GM19463 (cell line): ENCODE measurements at regions not wholly inside any gene's neighbourhood (a gene's known extent, or its start where the extent isn't known, plus 50 kb on each side); places are given as distances from the start of the nearest gene placed in this dataset.
"Not testable (repeated sequence)": the region's sequence is repeated elsewhere in the genome, so short reads cannot be mapped to it uniquely, and the experiment has no call there.

ENCODE experiments used
- ATAC-seq: cut with Tn5 transposase; IDR thresholded peaks from one replicate; pipeline ENCODE4 v1.9.1; 2021; ENCODE audit warnings: mild to moderate bottlenecking, moderate library complexity; ENCODE audit not compliant: unreplicated experiment

- ATAC-seq, result no peak
These were observed 86.1 kb upstream of the CTAGE1 start for GRCh38 chr18:22503803-22504202.

DNA sequence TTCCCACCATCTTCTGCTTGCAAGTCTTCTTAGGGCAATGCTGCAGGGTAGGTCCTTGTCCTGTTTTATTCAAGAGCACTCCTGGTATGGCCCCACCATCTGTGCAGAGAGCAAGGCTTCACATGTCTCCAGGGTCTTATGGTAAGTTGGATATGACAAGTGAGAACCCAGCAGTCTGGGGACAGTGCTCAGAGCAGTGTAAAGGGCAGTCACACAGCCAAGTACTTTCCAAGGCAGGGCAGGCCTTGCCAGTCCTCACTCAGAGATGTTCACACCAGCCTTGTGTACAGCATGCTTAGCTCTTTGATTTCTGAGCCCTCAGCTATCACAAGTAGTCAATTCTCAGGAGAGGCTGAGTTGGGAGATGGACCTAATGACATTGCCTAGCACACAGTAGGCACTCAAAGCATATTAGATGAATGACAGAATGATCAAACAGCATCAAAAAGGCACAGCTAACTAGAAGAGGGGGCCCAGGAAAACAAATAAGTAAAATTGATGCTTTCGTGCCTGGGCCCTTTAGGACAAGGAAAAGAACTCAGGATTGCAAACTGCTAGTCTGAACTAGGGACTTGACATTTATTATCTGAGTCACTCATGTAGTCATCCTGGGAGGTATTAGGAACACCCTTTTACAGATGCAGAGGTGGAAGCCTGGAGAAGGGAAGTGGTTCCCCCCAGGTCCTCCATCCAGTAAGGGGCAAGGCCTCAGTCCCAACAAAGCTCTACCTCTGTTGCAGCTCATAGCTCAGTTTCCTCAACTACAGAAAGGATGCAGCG lies 86.7 kb upstream of the CTAGE1 start:
- no peak for ATAC-seq

GRCh38 chr18:22505141-22505591 lies 87.5 kb upstream of the CTAGE1 start:
- ATAC-seq, result no peak

- no peak for ATAC-seq
These were observed 89.3 kb upstream of the CTAGE1 start for GRCh38 chr18:22507055-22507454.

DNA sequence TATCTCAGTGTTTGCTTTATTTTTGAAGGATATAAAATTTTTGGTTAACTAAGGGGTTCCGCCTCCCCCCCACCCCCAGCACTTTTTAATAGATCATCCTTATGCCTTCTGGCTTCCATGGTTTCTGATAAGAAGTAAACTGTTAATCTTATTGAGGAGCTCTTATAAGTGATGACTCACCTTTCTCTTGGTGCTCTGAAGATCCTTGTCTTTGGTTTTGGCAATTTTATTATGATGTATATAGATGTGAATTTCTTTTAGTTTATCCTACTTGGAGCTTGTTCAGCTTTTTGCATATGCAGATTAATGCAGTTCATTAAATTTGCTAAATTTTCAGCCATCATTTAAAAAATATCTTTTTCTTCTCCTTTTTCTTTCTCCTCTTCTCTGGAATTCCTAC lies 91.7 kb upstream of the CTAGE1 start:
- no peak for ATAC-seq

DNA sequence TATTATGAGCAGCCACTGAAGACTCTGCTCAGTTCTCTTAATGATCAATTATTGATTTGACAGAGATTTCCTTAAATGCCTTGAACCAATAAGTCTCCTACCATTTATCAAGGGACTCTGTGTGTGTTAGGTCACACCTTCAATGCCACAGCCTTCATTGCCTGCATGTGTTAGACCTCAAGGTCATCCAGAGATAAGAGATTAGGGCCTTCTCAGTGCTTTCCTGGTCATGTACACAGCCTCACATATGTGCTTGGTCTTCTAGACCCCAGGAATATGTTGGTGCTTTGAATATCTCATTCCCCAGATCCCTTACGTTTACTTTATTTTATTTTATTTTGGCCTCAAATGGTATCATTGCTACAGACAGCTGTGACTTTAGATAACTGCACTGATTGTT lies 93.0 kb upstream of the CTAGE1 start:
- no peak for ATAC-seq

DNA sequence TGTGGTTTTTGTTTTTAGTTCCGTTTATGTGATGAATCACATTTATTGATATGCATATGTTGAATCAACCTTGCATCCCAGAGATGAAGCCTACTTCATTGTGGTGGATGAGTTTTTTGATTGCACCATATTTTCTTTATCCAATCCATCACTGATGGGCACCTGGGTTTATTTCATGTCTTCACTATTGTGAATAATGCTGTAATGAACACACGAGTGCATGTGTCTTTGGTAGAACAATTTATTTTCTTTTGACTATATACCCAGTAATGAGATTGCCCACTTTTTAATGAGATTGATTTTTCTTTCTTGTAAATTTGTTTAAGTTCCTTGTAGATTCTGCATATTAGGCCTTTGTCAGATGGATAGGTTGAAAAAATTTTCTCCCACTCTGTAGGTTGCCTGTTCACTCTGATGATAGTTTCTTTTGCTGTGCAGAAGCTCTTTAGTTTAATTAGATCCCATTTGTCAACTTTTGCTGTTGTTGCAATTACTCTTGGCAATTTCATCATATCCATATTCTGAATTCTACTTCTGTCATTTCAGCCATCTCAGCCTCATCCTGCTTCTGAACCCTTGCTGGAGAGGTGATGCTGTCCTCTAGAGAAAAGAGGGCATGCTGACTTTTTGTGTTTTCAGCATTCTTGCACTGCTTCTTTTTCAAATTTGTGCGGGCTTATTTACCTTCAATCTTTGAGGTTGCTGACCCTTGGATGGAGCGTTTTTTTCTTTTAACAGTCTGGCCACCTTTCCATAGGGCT lies 96.2 kb upstream of the CTAGE1 start:
- no peak for ATAC-seq

- ATAC-seq, result no peak
These were observed 96.9 kb upstream of the CTAGE1 start for GRCh38 chr18:22514655-22515054.

DNA sequence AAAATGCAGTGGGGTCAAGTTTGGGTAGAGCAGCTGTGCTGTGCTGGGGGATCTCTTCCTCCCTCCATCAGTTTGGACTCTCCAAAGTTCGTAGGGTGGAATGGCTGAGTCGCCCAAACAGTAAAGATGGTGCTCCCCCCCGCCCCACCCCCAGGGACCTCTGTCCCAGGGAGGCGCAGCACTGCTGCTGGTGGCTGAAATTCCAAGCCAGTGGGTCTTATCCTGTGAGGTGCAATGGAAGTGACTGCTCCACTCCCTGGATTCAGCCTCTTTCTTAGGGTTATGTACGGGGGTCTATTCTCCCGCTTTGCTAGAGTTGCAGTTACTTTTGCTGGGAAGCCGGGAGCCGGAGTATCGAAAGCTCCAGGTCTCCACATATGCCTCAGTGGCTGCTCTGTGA lies 97.5 kb upstream of the CTAGE1 start:
- ATAC-seq, result no peak

- no peak for ATAC-seq
These were observed 99.6 kb upstream of the CTAGE1 start for GRCh38 chr18:22517356-22517755.

GRCh38 chr18:22521026-22521707 lies 103.5 kb upstream of the CTAGE1 start:
- no peak for ATAC-seq

DNA sequence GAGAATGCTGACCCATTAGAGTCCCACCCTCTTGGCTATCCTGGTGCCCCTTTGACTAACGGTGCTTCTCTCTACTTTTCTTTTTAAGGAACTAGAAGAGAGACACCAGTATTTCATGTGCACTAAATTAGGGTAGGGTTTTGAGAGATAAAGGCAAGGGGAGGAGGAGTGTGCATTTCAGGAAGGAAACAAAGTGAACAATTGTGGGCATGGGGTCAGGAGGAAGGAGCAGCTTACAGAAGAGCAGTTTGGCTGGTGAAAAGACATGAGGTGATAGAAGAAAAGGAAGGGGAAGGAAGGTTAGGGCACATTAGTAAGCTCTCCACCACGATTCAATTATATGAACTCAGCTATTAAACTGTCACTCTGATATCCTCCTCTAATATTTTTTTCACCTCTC lies 105.8 kb upstream of the CTAGE1 start:
- no peak for ATAC-seq

GRCh38 chr18:22524783-22525182 lies 107.1 kb upstream of the CTAGE1 start:
- no peak for ATAC-seq

GRCh38 chr18:22525313-22525712 lies 107.6 kb upstream of the CTAGE1 start:
- ATAC-seq, result no peak

GRCh38 chr18:22525883-22526282 lies 108.2 kb upstream of the CTAGE1 start:
- no peak for ATAC-seq

- no peak for ATAC-seq
These were observed 110.6 kb upstream of the CTAGE1 start for GRCh38 chr18:22528291-22528690.

GRCh38 chr18:22534706-22535105 lies 117.0 kb upstream of the CTAGE1 start:
- ATAC-seq, result not testable (repeated sequence)

- no peak for ATAC-seq
These were observed 118.8 kb upstream of the CTAGE1 start for GRCh38 chr18:22536558-22536957.

- no peak for ATAC-seq
These were observed 120.7 kb upstream of the CTAGE1 start for GRCh38 chr18:22538426-22538825.

DNA sequence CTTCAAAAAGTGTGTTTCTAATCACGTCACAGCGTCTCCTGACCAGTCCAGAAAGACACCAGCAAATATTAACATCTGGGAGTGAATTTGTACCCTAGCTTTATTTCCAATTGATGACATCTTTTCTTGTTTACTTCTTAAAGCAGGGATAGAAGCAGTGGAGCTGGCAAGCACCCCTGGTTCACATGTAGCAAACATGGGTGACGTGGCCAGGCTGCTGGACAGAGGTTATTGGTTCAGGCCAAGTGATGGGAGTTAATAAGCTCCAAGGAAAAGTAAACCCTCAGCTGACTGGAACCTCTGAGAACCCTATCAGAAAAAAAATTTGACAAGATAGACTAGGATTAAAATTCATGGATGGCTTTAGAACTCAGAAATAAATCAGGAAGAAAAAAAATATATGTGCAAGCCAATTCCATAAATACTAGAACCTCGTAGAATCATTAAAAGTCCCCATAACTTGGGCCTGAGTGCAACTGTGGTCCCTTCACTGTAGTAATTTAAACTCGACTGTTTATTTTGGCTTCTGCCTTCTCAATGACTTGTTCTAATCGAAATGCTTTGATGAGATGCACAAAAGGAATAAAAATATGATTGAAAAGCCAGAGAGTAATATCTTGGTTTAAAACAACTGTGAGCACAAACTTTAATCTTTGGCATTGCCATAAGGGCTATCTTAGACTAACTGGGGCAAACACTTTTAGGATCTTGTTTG lies 121.5 kb upstream of the CTAGE1 start:
- ATAC-seq, result no peak

- ATAC-seq, result no peak
These were observed 123.5 kb upstream of the CTAGE1 start for GRCh38 chr18:22541232-22541631.
